HepG2 (cell line): ENCODE measurements at regions not wholly inside any gene's neighbourhood (a gene's known extent, or its start where the extent isn't known, plus 50 kb on each side); places are given as distances from the start of the nearest gene placed in this dataset.

Source experiments
- EP300 ChIP-seq, 3 experiments: sonication (generic) in 1 of 3; formaldehyde crosslinking in 1 of 3; IDR thresholded peaks; 2 replicates each; pipeline versions ENCODE4 v1.5.1 to v1.6.1; 2011 to 2020; ENCODE audit warnings: low read depth in 2 of 3, low read length in 2 of 3, borderline replicate concordance in 1 of 3, improper control_type of control experiment in 1 of 3, mild to moderate bottlenecking in 1 of 3, missing genetic modification reagents in 1 of 3, moderate library complexity in 1 of 3
- ETS1 ChIP-seq: sonication (generic); formaldehyde crosslinking; IDR thresholded peaks from 2 replicates; pipeline ENCODE4 v1.4.0; 2020; ENCODE audit warnings: missing genetic modification reagents
- POLR2A ChIP-seq, 2 experiments: IDR thresholded peaks; 2 replicates each; pipeline ENCODE4 v1.6.1; 2011; ENCODE audit warnings: low read depth in 2 of 2, low read length in 2 of 2, mild to moderate bottlenecking in 1 of 2, moderate library complexity in 1 of 2; ENCODE audit not compliant: insufficient read depth in 1 of 2

GRCh38 chr2:136404176-136404575 lies 286.2 kb upstream of the CXCR4 start:
- TF ChIP-seq ETS1 (CRISPR knock-in tag) (no peak), POLR2A (IDR thresholded peaks at IDR 0.05; ENCODE audit: insufficient read depth in 1 of 2, low read depth in 2 of 2, low read length in 2 of 2) (no peak), EP300 (IDR thresholded peaks at IDR 0.05; ENCODE audit: low read depth in 2 of 2, low read length in 2 of 2) (no peak), EP300 (CRISPR knock-in tag; IDR thresholded peaks at IDR 0.05; ENCODE audit: borderline replicate concordance) (no peak)
